ENCODE measurements at regions not wholly inside any gene's neighbourhood (a gene's known extent, or its start where the extent isn't known, plus 50 kb on each side); places are given as distances from the start of the nearest gene placed in this dataset.

GRCh38 chr4:4655901-4656300, 114.1 kb upstream of the STX18 start:
- intact Hi-C loops (cut with micrococcal nuclease) (no loop called here), dilution Hi-C loops (cut with MboI; ENCODE audit: extremely low pct_ligation_motif_present, low sequenced_read_pairs) (no loop called here)
- Histone ChIP-seq H4K20me1 (replicated peaks; ENCODE audit: control insufficient read depth, extremely low read depth, insufficient read depth, low read length) (no peaks in the 10 kb centered on the region), H3K27ac (ENCODE audit: insufficient read depth, low read depth, low read length) (no peak overlapping the region), H3K9me3 (replicated peaks; ENCODE audit: control insufficient read depth, insufficient read depth, low read length) (no peaks in the 10 kb centered on the region), H3K79me2 (ENCODE audit: control insufficient read depth, insufficient read depth, low read length) (no peaks in the 10 kb centered on the region), H2AFZ (ENCODE audit: low read depth, low read length) (no peak overlapping the region), H3K36me3 (ENCODE audit: control insufficient read depth in 2 of 2, extremely low read depth in 1 of 2, insufficient read depth in 2 of 2, low read length in 2 of 2) (no peaks in the 10 kb centered on the region), H3K4me1 (ENCODE audit: control insufficient read depth, extremely low read depth, insufficient read depth, low read length) (peaks cover 11% of the 10 kb centered on the region), H3K4me2 (ENCODE audit: insufficient read depth, low read length) (no peak overlapping the region), H3K27me3 (ENCODE audit: control insufficient read depth in 2 of 2, insufficient read depth in 2 of 2, low read length in 2 of 2) (no peaks in the 10 kb centered on the region), H3K4me3 (replicated peaks in 1 of 3; ENCODE audit: insufficient read depth in 1 of 3, low read depth in 1 of 3, low read length in 3 of 3) (no peak overlapping the region), H3K9me1 (replicated peaks; ENCODE audit: control insufficient read depth, extremely low read depth, insufficient read depth, low read length) (no peaks in the 10 kb centered on the region), H3K9ac (replicated peaks; ENCODE audit: extremely low read depth, insufficient read depth, low read length) (no peak overlapping the region)
- DNase-seq (ENCODE audit: low read depth, low spot score): no peak
- ChIA-PET CTCF (no interaction called here), POLR2A (no interaction called here)
- TF ChIP-seq CTCF (IDR thresholded peaks at IDR 0.05; ENCODE audit: extremely low read depth in 1 of 2, insufficient read depth in 1 of 2, low read depth in 1 of 2, low read length in 2 of 2) (no peak), FOS (IDR thresholded peaks at IDR 0.05; ENCODE audit: borderline replicate concordance, insufficient read depth, low read length) (no peak), POLR2AphosphoS5 (IDR thresholded peaks at IDR 0.05; ENCODE audit: insufficient read depth, low read depth, low read length) (no peak), GATA2 (IDR thresholded peaks at IDR 0.05; ENCODE audit: insufficient read depth, insufficient read length, low read depth, low read length) (no peak), MAX (IDR thresholded peaks at IDR 0.05; ENCODE audit: insufficient read depth, insufficient read length) (no peak), JUN (IDR thresholded peaks at IDR 0.05; ENCODE audit: borderline replicate concordance, insufficient read depth, insufficient read length, low read depth) (no peak), MYC (IDR thresholded peaks at IDR 0.05; ENCODE audit: low read depth, low read length) (no peak), POLR2A (IDR thresholded peaks at IDR 0.05; ENCODE audit: low read depth, low read length) (no peak), EZH2 (IDR thresholded peaks at IDR 0.05; ENCODE audit: borderline replicate concordance, low read depth, low read length, severe bottlenecking) (no peak)
- no TSS peak for BruUV-seq (replicated peaks)
- no peak for FAIRE-seq

Data from endothelial cell of umbilical vein (primary cell).